Skeletal muscle tissue (tissue), 3 donors: ENCODE measurements at regions not wholly inside any gene's neighbourhood (a gene's known extent, or its start where the extent isn't known, plus 50 kb on each side); places are given as distances from the start of the nearest gene placed in this dataset.
"Not testable (repeated sequence)": the region's sequence is repeated elsewhere in the genome, so short reads cannot be mapped to it uniquely, and the experiment has no call there.

ENCODE experiments used
- H3K27ac ChIP-seq: one replicate; pipeline ENCODE4 v1.7.0; 2013; ENCODE audit warnings: mild to moderate bottlenecking, low read depth, low read length, inconsistent platforms
- H3K27me3 ChIP-seq, 3 donors: one replicate each; pipeline ENCODE4 v1.7.0; 2013; ENCODE audit warnings: low read length in 3 of 3; ENCODE audit not compliant: control insufficient read depth in 3 of 3, insufficient read depth in 3 of 3
- H3K36me3 ChIP-seq, 3 donors: one replicate each; pipeline ENCODE4 v1.7.0; 2013; ENCODE audit warnings: low read length in 3 of 3; ENCODE audit not compliant: control insufficient read depth in 3 of 3, insufficient read depth in 3 of 3
- H3K4me1 ChIP-seq, 3 donors: one replicate each; pipeline ENCODE4 v1.7.0; 2013; ENCODE audit warnings: low read length in 3 of 3, mild to moderate bottlenecking in 3 of 3; ENCODE audit not compliant: control insufficient read depth in 3 of 3, insufficient read depth in 3 of 3
- H3K4me3 ChIP-seq, 3 donors: one replicate each; pipeline ENCODE4 v1.7.0; 2013; ENCODE audit warnings: low read length in 3 of 3
- H3K9ac ChIP-seq, 3 donors: one replicate each; pipeline ENCODE4 v1.7.0; 2013; ENCODE audit warnings: low read length in 3 of 3, mild to moderate bottlenecking in 3 of 3, moderate library complexity in 2 of 3, low read depth in 1 of 3
- H3K9me3 ChIP-seq, 3 donors: one replicate each; pipeline ENCODE4 v1.7.0; 2013; ENCODE audit warnings: low read length in 3 of 3; ENCODE audit not compliant: control insufficient read depth in 3 of 3
- donor health status: Osteomylitis.

DNA sequence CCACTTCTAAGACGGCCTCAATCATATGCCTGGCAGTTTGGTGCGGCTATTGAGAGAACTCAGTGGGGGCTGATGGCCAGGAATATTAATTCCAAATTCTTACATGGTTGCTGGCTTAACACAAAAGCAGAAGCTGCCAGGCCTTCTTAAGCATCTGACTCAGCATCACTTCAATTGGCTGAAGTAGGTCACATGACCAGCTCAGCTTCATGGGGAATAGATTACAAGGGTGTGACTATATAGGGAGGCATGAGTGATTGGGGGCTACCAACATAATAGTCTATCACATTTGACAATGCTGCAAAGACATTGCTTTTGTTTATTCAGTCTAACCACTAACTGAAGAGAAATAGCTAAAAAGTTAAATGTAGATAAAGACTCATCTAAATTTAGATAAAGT, 101.6 kb upstream of the ANKRD28 start:
- H3K4me1 ChIP-seq, result peaks cover 22 to 33% (median 23%) of the 10 kb centered on the region in 3 donors
- H3K9me3 ChIP-seq, result peaks cover 0 to 3% (median 0%) of the 10 kb centered on the region in 3 donors
- no peaks in the 10 kb centered on the region for H3K36me3 ChIP-seq
- peak overlapping the region; percentile 36 for H3K27ac ChIP-seq
- no peaks in the 10 kb centered on the region for H3K27me3 ChIP-seq
- no peak overlapping the region for H3K4me3 ChIP-seq
- no peak overlapping the region for H3K9ac ChIP-seq

DNA sequence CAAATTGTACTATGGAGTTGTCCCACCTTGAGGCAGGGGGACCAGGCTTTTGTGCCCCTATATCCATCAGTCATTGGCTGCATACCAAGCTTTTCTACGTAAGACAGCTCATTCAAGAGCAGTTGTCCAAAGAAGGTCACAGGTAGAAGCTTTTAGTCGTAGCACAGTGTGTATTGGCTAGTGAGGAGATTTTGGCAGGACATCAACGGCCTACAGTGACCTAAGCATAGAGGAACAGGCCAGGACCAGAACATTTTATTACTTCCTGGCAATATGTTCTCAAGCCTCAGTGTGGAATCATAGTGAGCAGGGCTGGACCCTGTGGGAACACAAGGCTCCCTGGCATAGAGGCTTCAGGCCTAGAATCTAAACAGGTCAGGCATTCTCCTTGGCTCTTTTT, 105.4 kb upstream of the ANKRD28 start:
- peak overlapping the region; percentile 91 for H3K27ac ChIP-seq
- no peaks in the 10 kb centered on the region for H3K9me3 ChIP-seq
- peak overlapping the region in 2 of 3 donors; percentile 7 to 17 for H3K4me3 ChIP-seq
- peak overlapping the region; percentile 23 to 77 (median 37) for H3K9ac ChIP-seq
- no peaks in the 10 kb centered on the region for H3K27me3 ChIP-seq
- no peaks in the 10 kb centered on the region for H3K36me3 ChIP-seq
- peaks cover 25 to 41% (median 26%) of the 10 kb centered on the region in 3 donors for H3K4me1 ChIP-seq

DNA sequence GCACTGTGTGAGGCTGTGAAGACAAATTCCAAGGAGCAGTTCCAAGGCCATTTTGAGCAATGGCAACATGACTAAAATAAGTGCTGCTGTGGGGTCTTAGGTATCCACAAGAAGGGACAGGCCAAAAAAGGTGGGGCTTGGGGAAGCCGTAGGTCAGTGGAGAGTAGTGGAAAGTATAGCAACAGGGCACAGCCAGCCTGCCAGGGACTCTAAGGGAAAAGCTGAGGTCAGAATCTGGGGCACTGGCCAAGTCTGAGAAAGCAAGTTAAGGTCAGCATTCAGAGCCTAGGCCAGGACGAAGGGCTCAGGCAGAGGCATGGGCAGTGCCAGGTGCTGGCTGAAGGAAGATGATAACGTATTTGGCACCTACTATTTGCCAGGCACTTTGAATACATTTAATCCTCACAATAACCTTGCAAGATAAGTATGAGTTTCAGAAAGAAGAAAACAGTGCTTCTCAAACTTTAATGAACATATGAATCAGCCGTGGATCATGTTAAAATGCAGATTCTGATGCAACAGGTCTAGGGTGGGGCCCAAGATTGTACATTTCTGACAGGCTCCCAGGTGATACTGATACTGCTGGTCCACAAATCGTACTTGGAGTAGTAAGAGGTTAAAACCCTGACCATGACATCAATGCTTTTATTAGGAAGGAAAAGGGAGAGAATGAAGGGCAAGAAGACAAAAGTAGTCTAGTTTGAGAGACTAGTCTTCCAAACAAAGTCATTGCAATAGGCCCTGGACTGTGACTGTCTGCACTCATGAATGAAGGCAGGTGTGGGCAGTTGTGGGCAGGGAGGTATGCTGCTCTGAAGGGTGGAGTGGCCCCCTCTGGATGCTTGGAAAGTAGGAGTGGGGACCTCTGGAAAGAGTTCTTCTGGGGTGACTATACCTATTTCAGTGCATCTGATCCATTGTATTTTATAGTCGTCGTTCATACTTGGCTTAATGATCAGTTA, 106.3 kb upstream of the ANKRD28 start:
- Histone ChIP-seq H3K9ac (peak overlapping the region; percentile 37 to 77 (median 60)), H3K4me3 (peak overlapping the region; percentile 4 to 58 (median 24)), H3K27ac (peak overlapping the region; percentile 91), H3K27me3 (no peaks in the 10 kb centered on the region), H3K36me3 (no peaks in the 10 kb centered on the region), H3K9me3 (no peaks in the 10 kb centered on the region), H3K4me1 (peaks cover 25 to 40% (median 26%) of the 10 kb centered on the region in 3 donors)

DNA sequence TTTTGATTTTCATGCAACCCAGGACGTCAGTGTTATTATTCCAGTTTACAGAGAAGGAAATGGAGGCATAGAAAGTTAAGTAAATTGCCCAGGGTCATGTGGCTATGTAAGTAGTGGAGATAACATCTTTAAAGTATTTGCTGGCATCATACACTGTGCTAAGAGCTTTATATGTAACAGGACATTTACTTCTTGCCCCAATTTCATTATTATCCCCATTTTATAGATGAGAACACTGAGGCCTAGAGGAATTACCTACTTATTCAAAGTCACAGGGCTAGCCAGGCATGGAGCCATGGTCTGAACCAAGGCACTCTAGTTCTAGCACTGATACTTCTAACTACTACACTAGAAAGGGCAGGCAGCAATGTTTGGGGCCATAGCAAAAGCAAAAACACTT, 107.3 kb upstream of the ANKRD28 start:
- Histone ChIP-seq H3K9me3 (no peaks in the 10 kb centered on the region), H3K27ac (no peak overlapping the region), H3K27me3 (no peaks in the 10 kb centered on the region), H3K4me3 (no peak overlapping the region), H3K9ac (no peak overlapping the region), H3K4me1 (peaks cover 25 to 33% (median 26%) of the 10 kb centered on the region in 3 donors), H3K36me3 (no peaks in the 10 kb centered on the region)

DNA sequence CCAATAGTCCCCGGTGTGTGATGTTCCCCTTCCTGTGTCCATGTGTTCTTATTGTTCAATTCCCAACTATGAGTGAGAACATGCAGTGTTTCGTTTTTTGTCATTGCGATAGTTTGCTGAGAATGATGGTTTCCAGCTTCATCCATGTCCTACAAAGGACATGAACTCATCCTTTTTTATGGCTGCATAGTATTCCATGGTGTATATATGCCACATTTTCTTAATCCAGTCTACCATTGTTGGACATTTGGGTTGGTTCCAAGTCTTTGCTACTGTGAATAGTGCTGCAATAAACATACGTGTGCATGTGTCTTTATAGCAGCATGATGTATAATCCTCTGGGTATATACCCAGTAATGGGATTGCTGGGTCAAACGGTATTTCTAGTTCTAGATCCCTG, 109.6 kb upstream of the ANKRD28 start:
- not testable (repeated sequence) for H3K27me3 ChIP-seq, H3K9ac ChIP-seq, H3K36me3 ChIP-seq, H3K27ac ChIP-seq, H3K4me3 ChIP-seq, H3K9me3 ChIP-seq
- peaks cover 22 to 29% (median 22%) of the 10 kb centered on the region in 3 donors for H3K4me1 ChIP-seq

DNA sequence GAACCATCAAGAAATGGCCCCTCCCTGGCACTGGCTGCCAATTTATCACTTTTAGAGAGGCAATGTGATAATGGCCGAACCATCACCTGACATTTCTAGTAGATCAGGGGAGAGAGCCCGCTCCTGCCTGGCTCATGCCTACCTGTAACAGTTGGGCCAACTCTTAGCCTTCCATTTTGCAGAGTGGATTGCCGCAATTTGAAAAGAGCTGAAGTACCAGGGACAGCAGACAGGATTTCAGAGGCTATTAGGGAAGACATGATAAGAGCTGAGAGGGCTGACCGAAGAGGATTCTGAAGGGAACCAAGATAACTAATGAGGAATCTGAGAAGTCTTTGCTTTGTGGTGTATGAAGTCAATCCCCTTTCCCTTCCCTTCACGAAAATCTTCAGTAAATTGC, 121.2 kb upstream of the ANKRD28 start:
- H3K4me3 ChIP-seq, result no peak overlapping the region
- H3K4me1 ChIP-seq, result no peaks in the 10 kb centered on the region
- no peaks in the 10 kb centered on the region for H3K36me3 ChIP-seq
- H3K9me3 ChIP-seq, result no peaks in the 10 kb centered on the region
- no peak overlapping the region for H3K27ac ChIP-seq
- no peak overlapping the region for H3K9ac ChIP-seq
- no peaks in the 10 kb centered on the region for H3K27me3 ChIP-seq

DNA sequence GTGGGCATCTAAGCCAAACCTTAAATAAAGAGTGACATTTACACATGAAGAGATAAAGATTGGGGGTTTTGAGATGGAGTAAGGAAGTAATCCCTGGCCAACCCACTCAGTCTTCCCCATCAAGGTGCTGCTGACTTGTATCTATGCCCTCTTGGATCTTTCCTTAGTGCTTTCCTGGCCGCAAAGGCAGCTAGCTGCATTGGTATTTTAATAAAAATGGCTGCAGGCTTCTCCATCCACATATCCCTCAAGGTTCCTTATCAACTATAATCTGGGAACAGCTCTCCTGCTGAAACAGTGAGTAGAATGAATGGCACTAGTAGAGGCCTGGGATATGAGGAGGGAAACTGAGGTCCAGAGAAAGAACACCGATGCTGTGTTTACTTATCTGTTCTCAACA, 122.2 kb upstream of the ANKRD28 start:
- H3K4me3 ChIP-seq, result no peak overlapping the region
- no peaks in the 10 kb centered on the region for H3K9me3 ChIP-seq
- no peaks in the 10 kb centered on the region for H3K4me1 ChIP-seq
- H3K27ac ChIP-seq, result no peak overlapping the region
- H3K9ac ChIP-seq, result no peak overlapping the region
- no peaks in the 10 kb centered on the region for H3K36me3 ChIP-seq
- H3K27me3 ChIP-seq, result no peaks in the 10 kb centered on the region

DNA sequence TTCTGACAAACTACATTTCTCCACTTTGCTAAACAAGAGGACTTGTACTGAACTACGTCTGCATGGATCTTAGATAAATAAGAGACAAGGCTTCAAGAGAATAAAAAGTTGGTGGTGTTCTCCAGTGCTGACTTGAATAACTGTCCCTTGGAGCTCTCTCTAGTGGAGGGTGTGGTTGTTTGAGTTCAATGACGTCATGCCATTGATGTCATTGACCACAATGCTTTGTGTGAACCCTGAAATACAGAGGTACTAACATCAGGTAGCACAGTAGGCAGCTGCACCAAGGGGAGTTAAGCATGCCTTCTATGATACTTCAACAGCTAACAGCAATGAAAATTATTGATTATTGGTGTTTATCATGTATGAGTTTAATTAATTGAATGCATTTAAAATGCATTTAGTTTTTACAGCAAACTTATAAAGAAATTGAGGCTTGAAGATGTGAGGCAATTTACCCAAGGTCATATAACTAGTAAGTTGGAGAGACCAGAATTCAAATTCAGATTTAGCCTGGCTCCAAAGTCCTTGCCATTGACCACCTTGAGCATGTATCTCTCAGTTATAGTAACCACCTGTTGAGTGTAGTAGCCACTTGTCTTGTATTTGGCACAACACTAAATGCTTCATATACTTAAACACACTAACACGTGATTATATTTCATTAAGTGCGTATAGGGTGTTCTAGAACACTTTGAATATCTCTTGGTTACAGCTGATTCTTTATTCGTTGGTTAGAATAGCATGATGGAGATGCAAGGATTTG, 126.0 kb upstream of the ANKRD28 start:
- H3K27me3 ChIP-seq, result no peaks in the 10 kb centered on the region

DNA sequence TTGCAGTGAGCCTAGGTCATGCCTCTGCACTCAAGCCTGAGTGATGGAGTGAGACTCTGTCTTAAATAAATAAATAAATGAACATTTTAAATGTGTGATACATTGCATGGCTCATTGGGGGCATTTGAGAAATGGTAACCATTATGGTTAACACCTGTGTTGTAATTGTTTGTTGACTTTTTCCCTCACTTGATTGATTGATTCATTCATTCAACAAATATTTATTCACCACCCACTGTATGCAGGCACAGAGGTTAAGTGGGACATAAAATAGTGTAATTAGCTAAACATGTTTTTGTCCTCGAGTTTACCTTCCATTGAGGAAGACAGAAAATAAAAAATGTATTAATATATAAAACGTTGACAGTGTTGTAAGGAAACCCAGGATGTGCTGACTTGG, 127.1 kb upstream of the ANKRD28 start:
- Histone ChIP-seq H3K9me3 (no peaks in the 10 kb centered on the region), H3K4me1 (no peaks in the 10 kb centered on the region), H3K4me3 (no peak overlapping the region), H3K9ac (no peak overlapping the region), H3K27me3 (no peaks in the 10 kb centered on the region), H3K36me3 (no peaks in the 10 kb centered on the region), H3K27ac (no peak overlapping the region)

More for the DNA sequence above, 126.0 kb upstream of the ANKRD28 start:
- Histone ChIP-seq H3K4me3 (no peak overlapping the region), H3K27ac (no peak overlapping the region), H3K36me3 (no peaks in the 10 kb centered on the region), H3K4me1 (no peaks in the 10 kb centered on the region), H3K9ac (no peak overlapping the region), H3K9me3 (no peaks in the 10 kb centered on the region)

DNA sequence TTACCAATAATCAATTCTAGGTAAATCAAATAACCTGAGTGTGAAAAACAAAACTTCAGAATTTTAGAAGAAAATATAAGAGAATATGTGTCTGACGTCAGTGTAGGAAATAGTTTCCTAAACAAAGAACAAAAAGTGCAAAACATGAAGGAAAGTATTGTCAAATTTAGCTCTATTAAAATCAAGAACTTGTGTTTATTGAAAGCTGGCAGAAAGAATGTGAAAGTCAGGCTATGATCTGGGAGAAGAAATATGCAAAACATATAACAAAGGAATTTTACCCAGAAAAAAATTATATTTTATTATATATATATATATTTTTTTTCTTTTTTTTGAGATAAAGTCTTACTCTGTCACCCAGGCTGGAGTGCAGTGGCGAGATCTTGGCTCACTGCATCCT, 129.1 kb upstream of the ANKRD28 start:
- Histone ChIP-seq H3K27me3 (no peaks in the 10 kb centered on the region), H3K9me3 (no peaks in the 10 kb centered on the region), H3K9ac (no peak overlapping the region), H3K27ac (no peak overlapping the region), H3K36me3 (no peaks in the 10 kb centered on the region), H3K4me3 (no peak overlapping the region), H3K4me1 (peaks cover 0 to under 1% (median 0%) of the 10 kb centered on the region in 3 donors)
